HK-2 (cell line): ENCODE measurements at regions not wholly inside any gene's neighbourhood (a gene's known extent, or its start where the extent isn't known, plus 50 kb on each side); places are given as distances from the start of the nearest gene placed in this dataset.

ENCODE experiments used
- DNase-seq: peaks from one replicate; pipeline ENCODE4 v3.0.0-alpha.2; 2018; ENCODE audit not compliant: unreplicated experiment

DNA sequence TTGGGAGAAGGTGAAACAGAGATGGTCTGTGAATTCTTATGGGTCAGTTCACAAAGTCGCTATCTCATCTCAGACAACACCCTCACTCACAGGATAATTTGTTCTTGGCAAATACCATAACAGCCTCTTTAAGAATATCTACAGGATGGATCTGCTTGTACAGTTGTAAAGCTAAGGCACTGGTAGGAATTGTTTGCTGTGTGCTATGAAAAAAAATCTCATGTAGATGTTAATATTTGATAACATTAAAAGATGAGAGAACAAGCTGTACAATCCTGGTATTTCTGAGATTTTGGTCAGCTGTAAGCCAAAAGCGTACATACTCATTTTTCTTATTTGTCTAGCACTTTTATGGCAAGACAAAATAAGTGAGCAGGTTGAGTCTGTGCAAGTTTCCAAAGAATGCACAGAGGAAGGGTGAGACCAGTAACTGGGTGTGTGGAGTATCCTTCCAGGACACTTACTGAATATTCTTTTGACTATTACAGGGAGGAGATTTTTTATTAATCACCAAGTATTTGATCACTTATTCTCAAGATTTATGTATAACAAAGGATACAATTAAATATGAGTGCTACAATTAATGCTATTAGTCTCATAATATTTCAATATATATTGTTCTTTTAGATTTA is 814.5 kb upstream of the MIR17HG start:
- DNase-seq = no peak

DNA sequence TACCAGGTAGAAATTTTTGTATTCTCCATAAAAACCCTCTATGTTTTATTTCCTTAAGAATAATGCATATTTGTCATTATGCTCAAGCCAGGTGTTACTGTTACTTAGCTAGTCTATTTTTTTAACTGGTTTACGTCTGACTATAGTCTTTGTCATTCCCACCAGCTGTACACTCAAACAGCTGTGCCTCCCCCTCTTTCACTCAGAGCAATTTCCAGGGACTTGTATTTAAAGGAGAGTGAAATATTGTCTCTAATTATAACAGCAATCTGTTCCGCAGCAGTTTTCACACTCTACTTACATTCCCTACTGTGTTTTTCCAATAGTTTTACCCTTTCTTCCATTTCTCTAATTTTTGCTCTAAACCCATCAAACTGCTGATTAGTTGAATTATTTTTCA is 813.6 kb upstream of the MIR17HG start:
- DNase-seq = no peak

DNA sequence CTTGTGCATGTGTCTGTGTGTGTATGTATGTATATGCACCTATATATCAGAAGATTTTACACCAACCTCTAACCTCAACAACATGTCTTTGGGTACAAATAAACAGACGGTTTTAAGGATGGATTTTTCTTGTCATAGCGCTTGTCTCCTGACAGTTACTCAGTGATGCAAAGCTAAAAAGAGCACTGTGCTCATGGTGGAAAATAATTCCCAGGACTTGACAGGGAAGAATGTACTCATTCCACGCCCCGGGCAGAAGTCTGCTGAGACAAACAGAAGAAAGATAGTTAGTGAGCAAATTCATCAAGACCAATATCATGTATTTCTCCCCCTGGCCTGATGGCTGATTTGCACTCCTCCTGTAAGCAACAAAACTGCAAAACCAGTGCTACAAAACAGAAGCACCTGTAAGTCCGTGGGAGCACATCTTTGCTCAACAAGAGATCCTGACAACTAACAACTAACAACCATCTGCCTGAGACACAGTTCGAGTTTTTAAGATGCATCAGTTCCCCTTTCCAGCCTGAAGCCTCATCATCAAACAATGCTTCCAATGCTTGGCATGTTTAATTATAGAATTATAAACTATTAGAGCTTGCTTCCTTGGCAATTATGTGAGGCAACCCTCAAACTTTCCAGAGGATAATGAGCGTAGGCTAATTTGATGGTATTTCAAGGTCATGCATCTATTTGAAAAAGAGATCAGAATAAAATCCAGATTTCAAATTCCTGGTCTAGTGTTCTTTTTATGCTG is 812.7 kb upstream of the MIR17HG start:
- DNase-seq = no peak

DNA sequence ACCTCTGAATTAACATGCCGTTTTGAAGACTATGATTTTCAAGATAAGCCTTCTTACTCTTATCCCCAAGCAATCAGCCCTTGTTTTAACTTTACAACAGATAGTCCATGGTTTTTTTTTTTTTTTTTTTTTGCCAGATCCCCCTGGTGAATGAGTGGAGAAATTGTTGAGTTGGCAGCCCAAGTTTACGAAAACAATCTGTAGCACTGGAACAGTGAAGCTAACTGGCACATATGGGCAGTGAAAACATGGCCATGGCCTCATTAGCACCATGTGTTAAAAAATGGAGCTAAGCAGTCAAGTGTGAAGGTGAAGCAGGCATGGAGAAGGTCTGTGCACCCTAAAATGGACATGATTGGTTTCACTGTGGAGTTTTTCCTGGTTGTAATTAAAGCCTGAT is 812.1 kb upstream of the MIR17HG start:
- DNase-seq = no peak

DNA sequence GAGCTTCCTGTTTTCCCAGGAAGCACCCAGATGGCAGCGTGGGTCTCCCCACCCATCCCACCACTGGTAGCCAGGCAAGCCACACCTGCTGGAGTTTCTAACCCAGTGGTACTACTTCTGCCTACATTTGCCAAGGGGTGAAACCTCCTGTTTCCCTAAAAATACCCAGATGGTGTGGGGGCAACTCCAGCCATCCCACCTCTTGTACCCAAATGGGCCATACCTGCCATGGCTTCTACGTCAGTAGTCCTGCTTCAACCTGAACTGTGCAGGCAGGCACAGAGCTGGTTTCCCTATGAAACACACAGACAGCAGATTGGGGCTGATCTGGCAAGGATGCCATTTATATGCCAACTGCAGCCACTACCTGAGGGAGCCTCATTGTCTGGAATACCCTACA is 809.4 kb upstream of the MIR17HG start:
- no peak for DNase-seq

DNA sequence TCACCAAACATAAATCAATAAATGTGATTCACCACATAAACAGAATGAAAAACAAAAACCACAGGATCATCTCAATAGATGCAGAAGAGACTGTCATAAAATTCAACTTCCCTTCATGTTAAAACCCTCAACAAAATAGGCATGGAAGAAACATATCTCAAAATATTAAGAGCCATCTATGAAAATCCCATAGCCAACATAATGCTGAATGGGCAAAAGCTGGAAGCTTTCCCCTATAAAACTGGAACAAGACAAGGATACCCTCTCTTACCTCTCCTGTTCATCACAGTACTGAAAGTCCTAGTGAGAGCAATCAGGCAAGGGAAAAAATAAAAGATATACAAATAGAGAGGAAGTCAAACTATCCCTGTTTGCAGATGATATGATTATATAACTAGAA is 806.1 kb upstream of the MIR17HG start:
- DNase-seq = no peak

DNA sequence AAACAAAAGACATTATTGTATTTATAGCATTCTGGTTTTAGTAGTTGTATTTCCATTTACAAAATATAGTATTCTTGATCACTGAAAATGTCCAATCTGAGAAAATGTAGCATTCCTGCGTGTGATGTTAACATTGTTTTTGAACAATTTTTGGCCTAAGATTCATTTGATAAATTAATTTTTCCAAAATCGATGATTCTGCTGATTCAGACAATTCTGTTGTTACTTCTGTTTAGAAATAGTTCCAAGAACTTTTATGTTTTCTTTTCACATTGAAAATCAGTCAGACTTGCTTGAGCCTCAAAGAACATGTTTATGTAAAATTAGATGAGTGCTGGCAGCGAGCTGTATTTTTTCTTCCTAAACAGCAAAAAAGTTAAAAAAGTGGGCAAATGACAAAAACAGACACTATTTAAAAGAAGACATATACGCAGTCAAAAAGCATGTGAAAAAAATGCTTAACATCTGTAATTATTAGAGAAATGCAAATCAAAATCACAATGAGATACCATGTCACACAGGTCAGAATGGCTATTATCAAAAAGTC is 804.5 kb upstream of the MIR17HG start:
- no peak for DNase-seq

DNA sequence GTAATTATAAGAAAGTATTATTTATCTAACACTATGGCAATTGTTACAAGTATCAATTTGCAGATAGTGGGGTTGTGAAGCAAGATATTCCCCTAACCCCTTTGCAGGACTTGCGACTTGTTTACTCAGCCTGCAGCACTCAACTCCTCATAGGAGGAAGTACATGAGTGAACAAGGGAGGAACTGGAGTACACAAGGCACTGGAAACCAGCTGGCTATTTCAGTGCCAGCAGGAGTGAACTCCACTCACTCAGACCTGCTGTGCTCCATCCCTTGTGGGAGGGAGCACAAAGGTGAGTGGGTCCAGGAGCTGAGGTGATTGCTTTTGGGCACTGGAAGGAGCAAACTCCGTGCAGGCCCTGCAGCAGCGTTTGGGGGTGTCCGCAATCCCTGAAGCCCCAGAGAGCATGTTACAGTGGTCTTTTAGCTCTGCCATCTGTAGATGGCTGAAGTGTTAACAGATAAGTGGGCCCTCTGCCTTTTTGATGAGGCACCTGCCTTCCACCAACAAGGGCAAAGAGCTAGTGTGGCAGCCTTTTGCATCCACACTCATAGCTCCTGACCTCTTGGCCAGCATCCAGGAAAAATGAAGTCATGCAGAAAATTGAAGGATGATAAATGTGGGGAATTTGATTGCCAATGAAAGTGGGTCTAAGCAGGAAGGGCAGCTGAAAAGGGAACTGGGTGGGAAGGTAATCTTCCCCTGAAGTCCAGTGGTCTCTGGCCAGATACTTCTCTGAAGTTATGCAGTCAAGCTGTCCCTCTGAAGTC is 802.2 kb upstream of the MIR17HG start:
- DNase-seq = no peak

DNA sequence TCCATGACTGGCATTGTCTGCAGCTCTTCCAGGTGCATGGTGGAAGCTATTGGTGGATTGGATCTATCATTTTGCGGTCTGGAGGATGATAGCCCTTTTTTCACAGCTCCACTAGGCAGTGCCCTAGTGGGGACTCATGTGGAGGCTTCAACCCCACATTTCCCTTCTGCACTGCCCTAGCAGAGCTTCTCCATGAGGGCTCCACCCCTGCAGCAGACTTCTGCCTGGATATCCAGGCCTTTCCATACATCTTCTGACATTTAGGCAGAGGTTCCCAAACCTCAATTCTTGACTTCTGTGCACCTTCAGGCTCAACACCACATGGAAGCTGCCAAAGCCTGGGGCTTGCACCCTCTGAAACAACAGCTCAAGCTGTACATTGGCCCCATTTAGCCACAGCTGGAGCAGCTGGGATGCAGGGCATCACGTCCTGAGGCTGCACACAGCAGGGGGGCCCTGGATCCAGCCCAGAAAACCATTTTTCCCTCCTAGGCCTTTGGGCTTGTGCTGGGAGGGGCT is 800.2 kb upstream of the MIR17HG start:
- DNase-seq = no peak

DNA sequence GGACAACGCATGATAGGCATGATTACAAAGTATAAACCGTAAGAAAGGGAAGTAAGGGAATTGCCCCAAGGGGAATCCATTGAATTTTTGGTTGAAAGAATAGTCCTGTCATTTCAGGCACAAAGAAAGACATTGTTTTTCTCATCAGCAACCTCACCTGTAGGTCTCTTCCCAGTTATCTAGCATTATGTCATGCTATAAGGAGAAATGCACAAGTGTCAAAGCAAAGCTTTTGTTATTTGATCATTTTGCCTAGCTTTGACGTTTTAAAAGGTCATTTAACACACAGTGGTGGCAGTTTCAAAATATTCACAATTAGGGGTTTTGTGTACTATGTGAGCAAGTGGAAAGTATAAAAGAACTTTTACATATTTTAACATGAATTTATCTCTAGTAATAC is 796.2 kb upstream of the MIR17HG start:
- no peak for DNase-seq

DNA sequence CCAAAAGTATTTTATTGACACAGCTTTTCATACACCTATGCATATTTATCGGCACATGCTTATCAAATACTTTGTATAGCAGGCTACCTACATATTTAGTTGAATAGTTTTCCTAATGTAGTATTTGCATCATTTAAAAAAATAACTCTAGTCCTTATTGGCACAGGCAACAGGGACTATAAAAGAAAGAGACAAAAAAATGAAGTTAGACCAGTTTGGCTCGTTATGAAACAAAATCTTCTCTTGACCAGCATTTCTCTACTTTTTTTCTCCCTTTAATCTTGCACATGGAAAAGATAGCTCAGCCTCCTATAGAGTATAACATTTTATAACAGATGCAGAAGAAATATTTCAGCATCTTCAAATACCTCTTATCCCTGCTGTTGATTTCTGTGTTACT is 794.8 kb upstream of the MIR17HG start:
- DNase-seq = no peak

DNA sequence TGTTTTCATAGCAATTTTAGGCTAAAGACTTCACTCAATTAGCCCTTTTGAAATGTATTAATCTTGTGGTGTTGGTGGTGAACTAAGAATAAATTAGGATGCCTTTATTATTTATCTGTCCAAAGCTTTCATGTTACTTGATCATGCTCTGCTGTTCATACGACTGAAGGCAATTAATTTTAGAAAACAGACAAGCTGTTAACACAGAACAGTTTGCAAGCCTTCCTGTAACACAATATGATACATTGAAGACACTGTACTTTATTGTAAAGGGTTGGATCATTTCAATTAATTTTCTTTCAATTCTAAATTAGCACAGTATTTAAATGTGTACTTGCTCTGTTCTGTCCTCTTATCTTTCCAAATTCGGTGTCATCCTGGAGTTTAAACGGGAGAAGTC is 794.3 kb upstream of the MIR17HG start:
- no peak for DNase-seq

DNA sequence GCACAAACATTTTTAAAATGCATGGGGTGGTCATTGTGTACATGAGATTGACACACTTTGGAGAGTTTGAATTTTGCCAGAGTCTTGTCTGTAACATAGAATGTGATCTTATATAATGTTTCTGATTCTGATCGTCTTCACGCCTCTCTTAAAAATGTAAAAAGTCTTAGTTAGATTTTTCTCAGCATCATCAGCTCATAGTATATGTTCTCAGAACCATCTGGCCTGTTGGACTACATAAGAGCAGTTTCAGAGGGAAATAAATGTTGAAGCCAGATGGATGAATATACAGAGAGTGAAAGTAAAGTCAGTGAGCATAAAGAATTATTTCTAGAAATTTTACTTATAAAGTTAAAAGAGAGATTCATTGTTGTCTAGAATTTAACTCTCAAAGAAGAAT is 789.9 kb upstream of the MIR17HG start:
- no peak for DNase-seq

DNA sequence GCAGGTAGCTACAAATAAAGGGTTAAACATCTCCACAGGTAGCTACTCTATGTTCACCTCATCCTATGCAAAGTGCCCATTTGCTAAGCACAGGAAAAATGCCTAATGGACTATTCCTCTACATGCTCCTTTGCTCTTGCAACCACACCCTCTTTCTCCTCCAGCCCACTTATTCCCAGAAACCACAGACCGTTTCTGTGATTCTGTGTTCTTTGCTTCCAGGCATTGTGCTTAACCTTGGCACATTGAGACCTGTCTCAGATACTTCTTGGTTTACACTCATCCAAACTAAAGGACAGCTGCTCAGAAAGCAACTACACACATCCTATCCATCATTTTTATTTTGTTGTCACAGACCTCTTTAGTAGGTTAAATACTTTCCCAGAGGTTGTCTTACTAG is 785.0 kb upstream of the MIR17HG start:
- no peak for DNase-seq

DNA sequence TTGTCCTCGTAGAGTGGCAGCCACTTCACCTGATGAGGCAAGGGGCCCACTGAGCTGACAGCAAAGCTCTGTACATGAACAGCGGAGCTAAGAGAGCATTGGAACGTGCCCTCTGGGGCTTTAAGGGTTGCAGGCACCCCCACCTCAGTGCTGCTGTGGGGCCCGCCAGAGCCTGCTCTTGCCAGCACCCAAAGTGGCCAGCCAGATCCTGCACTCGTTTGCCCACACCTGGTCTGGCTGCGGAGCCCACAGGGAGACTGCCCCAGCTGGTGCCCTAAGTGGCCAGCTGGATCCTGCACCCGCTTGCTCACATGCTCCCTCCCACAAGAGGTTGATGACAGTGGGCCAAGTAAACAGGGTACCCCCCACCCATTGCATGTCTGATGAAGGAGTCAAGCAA is 783.4 kb upstream of the MIR17HG start:
- no peak for DNase-seq

DNA sequence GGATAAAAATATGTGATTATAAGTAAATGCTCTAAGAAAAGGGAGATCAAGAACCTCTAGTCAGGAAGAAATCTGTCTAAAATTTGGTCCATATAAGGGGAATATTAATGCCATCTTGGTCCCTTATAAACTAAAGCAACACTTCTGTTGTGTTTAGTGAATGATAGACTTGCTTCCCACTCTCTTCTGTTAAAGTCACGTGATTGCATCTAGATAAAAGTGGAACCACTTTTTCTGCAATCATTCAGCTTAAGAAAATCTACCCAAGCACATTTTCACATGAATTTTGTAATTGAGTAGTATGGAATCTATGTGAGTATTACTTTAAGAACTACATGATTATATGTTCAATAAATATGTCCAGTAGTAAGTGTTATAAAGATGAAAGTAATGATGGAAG is 782.9 kb upstream of the MIR17HG start:
- DNase-seq = no peak

DNA sequence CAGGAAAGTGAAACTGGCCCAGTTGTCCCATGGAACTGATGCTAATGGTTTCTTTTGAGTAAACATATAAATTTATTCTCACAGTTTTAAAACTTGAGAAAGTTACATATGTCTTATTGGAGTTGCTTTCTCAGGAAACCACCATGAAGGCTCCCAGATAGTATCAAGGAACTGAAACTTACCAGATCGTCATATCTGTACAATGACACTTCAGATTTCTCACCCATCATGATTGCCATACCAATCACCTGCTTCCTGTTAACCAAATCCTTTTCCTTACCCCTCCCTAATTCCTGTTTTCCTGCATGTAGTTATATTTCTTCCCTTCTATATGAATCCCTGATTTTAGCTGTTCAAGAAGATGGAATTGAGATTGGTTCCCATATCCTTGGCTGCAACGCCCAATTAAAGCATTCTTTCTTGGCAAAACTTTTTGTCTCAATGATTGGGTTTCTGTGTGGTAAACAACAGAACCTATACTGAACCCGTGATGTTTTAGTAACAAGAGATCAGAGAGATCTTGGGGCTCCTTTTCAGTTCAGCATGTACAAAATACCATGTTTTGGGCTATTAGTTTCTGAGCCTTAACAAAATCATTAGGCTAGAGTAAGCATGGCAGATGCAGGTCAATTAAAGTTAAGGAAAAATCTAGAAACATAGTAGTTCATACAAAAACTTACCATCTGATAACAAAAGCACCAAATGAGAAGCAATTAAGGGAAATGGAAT is 781.3 kb upstream of the MIR17HG start:
- no peak for DNase-seq

DNA sequence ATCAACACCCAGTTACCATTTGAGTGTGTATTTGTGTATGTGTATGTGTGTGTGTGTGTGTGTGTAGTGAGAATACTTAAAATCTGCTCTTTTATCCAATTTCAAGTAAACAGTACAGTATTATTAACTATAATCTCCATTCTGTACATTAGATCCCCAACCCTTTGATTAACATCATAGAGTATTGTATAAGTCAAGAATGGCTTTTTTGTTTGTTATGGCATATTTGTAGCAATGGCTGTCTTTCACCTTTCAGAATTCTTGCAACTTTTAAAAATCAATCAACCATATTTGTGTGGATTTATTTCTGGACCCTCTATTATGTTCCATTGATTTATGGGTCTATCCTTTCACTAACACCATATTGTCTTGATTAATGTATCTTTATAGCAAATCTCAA is 779.3 kb upstream of the MIR17HG start:
- no peak for DNase-seq

DNA sequence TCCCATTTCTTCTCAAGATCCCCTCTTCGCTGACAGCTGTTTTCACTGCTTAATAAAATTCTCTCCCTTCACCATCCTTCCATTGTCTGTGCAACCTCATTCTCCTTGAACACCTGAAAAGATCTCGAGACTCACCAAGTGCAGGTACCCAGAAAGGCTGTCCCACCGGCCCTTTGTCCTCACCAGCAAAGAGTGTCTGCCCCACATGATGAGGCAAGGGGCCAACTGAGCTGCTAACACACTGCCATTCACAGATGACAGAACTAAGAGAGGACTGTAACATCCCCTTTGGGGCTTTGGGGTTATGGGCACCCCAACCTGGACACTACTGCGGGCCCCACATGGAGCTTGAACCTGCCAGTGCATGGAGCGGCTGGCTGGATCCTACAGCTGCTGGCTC is 771.4 kb upstream of the MIR17HG start:
- DNase-seq = no peak

DNA sequence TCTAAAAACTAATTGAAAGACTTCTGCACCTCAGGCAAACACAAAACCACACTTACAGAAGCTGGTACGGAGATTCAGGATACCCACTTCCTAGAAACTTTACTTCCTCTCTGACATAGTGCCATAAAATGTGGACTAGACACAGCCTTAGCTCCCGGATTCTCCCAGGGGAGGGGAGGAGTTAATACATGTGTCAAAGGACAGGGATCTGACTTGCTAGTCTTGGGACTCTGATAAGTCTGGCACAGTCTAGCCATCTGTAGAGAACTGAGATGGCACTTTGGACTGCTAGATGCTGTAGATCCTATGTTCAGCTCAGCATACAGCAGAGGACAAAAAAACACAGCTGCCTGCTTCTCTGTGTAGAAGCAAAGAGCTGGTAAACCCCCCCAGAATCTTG is 769.8 kb upstream of the MIR17HG start:
- no peak for DNase-seq

DNA sequence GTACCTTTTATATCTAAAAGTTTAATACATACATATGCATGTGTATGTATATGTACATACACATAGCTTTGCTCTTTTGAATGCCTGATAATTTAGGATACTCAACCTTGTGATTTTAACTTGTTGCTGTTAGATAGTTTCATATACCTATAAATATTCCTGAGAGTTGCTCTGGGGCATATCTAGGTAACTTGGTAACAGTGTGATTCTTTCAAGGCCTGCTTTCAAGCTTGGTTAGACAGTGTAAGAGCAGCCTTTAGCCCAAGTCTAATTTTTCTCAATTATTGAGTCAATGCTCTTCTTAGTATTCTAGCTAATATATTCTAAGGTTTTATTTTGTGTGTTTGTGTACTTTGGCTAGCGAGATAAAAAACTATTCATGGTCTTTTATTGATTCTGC is 762.1 kb upstream of the MIR17HG start:
- no peak for DNase-seq
